ENCODE measurements at regions not wholly inside any gene's neighbourhood (a gene's known extent, or its start where the extent isn't known, plus 50 kb on each side); places are given as distances from the start of the nearest gene placed in this dataset.
"Not testable (repeated sequence)": the region's sequence is repeated elsewhere in the genome, so short reads cannot be mapped to it uniquely, and the experiment has no call there.

DNA sequence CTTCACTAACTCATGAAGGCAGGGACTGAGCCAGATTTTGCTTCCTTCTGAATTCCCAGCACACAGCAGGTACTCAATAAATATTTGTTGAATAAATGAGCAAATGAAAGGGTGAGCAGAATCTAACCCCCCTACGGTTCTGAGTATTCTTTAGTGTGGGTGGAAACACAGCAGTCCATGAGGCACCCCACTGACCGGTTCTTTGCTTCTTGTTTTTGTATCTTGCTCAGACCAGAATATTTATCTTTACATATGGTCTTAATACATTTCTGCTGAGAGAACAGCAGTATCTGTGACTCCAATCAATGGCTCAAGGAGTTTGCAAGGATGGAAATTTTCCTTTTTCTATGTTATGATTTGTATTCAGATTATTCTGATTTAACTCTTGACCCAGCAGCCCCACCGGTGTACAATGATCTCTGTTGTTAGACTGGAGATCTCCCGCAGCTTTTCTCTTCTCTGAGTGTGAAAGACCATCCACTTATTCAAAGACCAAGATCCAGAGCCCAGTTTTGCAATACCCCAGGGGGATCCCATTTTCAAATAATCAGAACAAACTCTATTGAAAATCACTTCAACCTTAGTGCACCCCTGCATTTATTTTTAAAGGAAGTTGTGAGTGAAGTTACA lies 506.5 kb upstream of the TNP1 start:
- no peak for DNase-seq (ENCODE audit: low spot score)

DNA sequence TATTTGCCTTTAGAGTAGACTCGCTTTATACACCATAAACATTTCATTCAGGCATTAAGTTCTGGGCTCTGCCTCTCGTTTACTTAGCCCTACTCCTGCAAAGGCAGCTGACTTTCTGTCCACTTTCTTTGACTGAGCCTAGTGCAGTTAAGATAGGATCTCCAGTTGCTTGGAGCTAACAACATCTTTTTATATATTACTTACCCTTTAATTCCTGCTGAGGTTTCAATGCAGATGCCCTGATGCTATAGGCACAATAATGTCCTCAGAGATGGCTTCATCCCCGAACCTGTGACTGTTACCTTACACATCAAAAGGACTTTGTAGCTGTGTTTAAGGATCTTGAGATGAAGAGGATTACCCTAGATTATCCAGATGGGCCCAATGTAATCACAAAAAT lies 505.8 kb upstream of the TNP1 start:
- no peak for DNase-seq (ENCODE audit: low spot score)

DNA sequence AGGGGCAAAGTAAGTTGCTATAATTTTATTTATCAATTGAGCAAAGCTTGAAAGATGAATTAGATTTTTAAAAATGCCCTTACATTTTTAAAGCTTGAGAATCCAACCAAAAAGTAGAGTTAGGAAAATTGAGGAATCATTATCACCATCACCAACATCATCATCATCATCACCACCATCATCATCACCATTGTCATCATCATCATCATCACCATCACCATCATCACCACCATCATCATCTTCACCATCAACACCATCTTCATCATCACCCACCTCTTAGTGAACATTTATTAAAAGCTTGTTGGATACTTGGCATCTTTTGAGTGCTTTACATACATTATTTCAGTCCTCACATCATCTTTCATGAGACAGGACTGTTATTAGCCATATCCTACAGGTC lies 504.4 kb upstream of the TNP1 start:
- DNase-seq (ENCODE audit: low spot score) = no peak

DNA sequence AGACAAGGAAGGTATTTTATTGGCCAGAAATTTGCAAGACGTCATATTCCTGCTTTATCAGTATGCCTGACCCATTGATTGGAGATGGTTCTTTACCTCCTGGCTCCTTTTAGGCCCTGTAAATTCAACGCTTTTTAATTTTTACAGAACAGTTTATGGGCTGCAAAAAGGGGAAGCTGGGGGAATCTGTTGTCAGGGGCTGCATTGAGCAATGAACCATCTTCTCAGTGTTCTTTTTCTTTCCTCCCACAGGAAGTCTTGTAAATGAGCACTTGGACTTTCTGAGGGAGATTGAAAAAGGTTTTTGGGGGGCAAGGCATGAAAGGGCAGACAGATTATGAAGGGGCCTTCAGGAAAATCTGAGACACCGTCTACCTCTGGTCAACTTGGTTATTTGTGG lies 503.6 kb upstream of the TNP1 start:
- no peak for DNase-seq (ENCODE audit: low spot score)

DNA sequence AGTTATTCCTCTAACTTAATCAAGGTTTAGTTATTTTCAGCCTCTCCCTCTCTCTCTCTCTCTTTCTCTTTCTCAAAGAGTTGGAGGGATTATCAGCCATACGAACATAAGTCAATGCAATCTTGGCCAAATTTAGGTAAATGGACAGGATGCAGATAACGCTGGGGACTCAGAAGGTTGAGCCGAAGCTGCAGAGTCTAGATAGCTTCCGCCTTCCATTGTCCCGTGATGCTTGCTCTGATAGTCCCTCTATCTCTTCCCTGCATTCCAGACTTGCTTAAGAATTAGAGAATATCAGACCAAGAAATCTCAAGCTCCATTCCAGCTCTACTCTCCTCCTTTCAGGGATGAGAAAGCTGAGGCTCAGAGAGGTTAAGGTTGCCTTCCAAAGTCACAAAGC lies 502.8 kb upstream of the TNP1 start:
- DNase-seq (ENCODE audit: low spot score) = no peak

DNA sequence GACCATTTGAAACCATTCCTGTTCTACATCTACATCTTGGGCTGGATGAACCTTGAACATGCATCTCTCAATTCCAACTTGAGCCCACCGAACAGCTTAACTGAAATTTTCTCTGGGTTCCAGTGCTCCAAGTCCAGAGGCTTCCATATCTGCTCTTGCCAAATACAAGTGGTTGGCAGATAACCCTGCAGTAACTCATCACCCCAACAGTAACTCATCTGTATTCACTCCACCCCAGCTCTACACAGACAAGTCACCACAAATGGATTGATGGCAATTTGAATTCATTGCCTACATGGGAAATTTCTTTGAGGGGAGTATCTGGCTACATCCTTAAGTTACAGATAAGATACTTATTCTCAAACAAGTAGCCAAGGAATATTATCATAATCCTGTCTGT lies 502.4 kb upstream of the TNP1 start:
- DNase-seq (ENCODE audit: low spot score) = no peak

DNA sequence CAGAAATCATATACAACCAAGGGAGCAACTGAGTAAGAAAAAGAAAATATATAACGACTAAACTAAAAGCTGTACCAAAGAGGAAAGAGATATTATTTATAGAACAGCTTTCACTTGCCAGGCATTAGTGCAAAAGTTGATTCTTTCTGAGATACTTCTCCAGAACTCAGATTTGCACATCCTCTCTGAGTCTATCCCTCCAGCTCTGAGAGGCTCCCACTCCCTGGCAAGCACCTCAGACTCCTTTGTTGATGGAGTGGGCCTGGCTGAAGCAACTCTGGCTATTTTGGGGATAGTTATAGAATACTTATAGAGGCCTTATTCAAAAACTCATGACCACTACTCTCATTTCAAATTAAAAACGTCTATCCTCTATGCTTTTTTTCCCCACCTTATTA lies 501.6 kb upstream of the TNP1 start:
- DNase-seq (ENCODE audit: low spot score) = no peak

DNA sequence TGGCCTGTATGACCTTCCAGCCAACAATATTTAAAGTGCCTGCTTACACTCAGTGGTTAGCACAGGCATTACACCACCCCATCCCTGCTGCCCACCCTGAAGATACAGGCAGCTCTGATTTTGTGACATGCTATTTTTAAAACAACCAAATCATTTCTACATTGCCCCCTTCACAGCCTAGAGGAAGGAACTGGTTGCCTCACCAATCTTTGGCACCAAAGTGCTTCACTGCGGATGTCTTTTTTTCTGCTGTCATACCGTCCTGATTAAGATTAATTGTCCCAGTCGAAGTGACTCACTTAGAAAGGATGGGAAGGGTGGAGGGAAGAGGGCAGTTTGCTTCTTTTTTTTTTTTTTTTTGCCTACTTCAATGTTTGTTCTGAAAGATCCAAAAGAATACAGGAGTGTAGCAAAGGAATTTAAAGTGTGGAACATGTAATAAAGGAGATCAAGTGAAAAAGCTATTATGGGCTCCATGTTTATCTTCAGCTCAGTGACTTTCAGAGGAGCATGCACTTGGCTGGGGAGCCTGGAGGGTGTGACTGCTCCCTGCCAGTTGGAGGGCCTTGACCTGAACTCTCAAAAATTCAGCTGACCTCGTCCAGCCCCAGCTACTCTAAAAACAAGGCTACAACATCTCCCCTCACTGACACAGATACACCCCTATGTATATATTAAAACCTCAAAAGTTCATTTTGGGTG lies 501.1 kb upstream of the TNP1 start:
- no peak for DNase-seq (ENCODE audit: low spot score)

DNA sequence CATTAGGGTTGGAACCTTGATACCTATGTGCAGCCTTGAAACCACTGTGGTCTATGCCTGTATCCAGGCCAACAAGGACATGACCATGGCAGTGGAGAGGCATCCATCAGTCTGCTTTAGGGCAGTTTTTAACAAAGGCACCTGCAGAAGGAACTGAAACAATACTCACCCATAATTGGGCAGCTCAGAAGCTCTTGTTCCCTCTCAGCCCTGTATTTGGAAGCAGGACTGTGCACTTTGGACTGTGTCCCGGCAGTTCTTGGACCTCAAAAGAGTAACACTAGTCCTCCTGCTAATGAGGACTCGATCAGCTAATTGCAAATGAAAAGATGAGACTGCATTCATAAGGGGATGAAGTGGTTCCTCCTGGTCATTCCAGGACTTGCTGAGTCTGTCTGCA lies 500.2 kb upstream of the TNP1 start:
- DNase-seq (ENCODE audit: low spot score) = no peak

DNA sequence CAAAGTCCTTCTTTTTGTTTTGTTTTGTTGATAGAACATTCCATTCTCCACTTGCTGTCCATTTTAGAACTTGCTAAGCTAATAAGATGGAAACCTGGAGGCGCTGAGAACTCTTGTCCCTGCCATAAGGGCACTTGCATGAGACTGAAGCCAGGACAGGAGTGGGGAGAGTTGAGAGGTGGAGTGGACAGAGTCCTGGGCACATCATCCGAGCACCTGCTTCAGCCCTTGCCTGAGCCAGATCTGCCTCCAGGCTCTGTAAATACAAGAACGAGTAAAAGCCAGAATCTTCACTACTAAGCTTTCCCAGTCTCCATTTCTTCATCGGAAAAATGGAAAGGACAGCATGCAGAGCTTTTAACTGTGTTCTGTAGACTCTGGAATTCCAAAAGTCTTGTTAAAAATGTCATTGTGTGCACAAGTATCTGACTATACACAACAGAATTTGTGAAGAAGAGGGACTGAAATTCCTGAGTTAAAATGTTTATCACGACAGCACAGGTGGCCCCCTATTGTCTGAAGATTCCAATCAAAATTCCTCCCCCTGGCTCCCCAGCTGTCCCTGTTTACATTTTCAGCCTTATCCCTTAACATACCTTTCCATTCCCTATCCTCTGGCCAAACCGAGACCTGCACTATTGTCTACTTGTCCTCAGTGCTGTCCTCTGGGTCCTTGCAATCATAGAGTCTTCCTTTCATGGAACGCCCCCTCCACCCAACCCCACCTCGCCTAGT lies 498.2 kb upstream of the TNP1 start:
- no peak for DNase-seq (ENCODE audit: low spot score)

DNA sequence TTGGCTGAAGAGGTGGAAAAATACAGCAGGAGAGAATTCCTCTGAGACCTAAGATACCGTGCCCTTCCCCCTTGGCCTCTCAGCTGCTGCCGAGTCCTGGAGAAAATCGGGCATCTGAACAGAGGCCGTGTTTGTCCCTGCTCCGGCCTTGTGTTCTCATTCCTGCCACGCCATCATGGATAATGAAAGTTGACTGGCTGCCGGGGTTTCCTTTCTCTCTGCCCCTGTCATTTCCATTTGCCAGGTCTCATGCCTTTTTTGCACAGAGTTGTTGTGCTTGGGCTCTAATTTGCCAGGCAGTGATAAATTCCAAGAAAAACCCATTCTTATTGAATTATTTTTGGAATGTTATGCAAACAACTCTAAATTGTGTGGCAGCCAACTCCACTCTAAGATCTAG lies 496.9 kb upstream of the TNP1 start:
- no peak for DNase-seq (ENCODE audit: low spot score)

DNA sequence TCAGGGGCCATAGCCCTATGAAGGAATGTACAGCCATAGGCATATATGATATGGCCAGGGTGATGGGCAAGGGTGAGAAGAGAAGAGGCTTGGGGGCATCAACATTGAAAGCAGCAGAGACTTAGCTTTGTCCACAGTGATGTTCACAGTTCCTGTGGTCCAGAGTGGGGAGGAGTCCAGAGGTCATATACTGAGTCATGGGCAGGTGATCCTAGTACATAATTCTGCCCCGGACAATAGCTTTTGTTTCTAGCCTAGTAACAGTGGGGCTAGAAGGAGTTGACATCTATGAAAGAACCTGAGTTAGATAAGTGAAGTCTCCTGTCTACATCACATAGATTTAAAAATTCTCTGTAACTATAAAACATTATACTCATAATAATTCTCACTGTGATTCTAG lies 496.3 kb upstream of the TNP1 start:
- DNase-seq (ENCODE audit: low spot score) = no peak

DNA sequence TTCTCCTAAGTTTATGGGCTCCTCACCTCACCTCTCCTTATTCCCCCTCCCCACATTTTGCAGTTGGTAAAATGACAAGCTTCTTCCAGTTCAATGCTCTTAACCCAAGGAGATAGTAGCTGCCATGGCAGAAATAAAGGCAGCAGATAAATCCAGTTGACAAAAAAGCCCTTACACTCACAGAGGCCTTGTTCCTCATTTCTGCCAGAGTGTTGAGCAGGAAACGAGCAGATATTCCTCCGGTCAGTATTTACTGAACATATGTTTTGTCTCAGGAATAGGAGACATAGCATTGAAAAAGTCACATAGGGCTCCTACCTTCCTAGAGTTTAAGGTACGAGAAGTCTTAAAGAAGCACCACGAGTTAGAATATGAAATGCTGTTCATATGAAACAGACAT lies 493.7 kb upstream of the TNP1 start:
- no peak for DNase-seq (ENCODE audit: low spot score)

DNA sequence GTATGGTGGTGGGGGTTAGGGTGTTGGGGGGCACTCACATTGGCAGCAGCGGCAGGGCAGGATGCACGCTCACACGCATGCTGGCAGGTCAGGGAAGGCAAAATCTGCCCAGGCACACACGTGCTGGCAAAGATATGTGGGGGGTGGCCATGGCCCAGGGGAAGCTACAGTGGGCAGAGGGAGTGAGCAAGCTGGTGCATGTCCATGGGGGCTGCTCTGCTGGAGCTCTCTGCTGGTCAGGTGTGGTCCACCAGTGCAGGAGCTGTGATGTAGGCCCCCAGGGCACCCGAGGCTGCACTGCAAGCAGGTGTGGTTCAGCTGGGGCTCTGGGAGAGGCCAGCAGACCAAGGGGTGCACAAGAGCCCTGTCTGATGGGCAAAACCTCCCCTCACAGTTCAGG lies 491.5 kb upstream of the TNP1 start:
- DNase-seq (ENCODE audit: low spot score) = no peak

DNA sequence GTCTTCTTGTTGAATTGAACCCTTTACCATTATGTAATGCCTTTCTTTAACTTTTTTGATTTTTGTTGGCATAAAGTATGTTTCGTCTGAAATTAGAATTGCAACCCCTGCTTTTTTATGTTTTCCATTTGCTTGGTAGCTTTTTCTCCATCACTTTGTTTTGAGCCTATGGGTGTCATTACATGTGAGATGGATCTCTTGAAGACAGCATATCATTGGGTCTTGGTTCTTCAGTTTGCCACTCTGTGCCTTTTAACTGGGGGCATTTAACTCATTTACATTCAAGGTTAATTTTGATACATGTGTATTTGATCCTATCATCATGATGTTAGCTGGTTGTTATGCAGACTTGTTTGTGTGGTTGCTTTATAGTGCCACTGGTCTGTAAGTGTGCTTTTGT lies 489.4 kb upstream of the TNP1 start:
- DNase-seq (ENCODE audit: low spot score) = no peak

DNA sequence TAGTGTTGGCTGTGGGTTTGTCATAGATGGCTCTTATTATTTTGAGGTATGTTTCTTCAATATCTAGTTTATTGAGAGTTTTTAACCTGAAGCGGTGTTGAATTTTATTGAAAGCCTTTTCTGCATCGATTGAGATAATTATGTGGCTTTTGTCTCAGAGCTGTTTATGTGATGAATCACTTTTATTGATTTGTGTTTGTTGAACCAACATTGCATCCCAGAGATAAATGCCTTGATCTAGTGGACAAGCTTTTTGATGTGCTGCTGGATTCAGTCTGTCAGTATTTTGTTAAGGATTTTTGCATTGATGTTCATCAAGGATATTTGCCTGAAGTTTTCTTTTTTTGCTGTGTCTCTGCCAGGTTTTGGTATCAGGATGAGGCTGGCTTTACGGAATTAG lies 487.8 kb upstream of the TNP1 start:
- DNase-seq (ENCODE audit: low spot score) = not testable (repeated sequence)

DNA sequence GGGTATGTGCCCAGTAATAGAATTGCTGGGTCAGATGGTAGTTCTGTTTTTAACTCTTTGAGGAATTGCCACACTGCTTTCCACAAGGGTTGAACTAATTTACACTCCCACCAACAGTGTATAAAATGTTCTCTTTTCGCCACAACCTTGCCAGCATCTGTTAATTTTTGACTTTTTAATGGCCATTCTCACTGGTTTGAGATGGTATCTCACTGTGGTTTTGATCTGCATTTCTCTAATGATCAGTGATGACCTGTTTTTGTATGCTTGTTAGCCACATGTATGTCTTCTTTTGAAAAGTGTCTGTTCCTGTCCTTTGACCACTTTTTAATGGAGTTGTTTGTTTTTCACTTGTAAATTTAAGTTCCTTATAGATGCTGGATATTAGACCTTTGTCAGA lies 486.2 kb upstream of the TNP1 start:
- DNase-seq (ENCODE audit: low spot score) = not testable (repeated sequence)

DNA sequence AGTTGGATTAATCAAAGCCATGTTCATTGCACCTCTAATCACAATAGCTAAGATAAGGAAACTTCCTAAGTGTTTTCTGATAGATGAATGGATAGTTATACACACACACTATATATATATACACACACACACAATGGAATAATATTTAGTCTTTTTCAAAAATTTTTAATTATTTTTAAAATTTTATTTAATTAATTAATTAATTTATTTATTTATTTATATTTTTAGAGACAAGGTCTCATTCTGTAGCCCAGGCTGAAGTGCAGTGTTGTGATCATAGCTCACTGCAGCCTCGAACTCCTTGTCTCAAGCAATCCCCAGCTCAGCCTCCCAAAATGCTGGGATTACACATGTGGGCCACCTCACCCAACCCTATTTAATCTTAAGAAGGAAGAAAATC lies 481.0 kb upstream of the TNP1 start:
- DNase-seq (ENCODE audit: low spot score) = no peak

DNA sequence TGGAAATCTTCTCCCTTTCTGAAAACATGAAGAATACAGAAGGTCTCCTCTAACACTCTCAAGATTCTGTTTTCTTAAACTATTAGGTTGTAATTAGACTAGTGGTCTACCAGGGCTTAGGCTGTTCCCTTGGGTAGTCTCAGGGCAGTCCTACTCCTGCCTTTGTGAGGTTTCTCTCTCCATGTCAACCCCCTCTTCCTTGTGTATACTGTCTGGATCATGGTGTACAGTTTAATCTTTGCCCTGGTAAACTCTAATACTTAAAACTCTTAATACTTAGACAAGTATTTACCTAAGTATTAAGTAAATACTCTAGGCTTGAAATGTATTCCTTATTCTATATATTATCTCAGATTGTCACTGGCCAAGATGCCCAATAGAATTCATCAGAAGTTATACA lies 480.3 kb upstream of the TNP1 start:
- DNase-seq (ENCODE audit: low spot score) = no peak

DNA sequence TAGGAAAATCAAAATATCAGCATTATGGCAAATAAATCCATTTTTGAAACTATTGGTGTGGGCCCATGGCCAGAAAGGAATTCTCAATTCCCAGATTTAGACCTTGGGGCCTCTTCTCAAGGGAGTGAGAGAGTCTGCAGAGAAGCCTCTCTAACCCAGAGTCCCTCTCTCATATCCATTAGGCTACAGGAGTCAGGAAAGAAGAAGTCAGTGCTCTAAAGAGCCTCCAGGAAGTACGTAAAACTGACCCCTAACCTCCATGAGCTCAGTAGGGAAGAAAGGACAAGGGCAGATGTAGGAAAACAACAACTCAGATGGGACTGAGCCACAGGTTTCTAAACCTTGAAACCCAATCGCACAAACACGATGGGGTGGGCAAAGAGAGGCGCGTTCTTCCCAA lies 479.9 kb upstream of the TNP1 start:
- DNase-seq (ENCODE audit: low spot score) = no peak

DNA sequence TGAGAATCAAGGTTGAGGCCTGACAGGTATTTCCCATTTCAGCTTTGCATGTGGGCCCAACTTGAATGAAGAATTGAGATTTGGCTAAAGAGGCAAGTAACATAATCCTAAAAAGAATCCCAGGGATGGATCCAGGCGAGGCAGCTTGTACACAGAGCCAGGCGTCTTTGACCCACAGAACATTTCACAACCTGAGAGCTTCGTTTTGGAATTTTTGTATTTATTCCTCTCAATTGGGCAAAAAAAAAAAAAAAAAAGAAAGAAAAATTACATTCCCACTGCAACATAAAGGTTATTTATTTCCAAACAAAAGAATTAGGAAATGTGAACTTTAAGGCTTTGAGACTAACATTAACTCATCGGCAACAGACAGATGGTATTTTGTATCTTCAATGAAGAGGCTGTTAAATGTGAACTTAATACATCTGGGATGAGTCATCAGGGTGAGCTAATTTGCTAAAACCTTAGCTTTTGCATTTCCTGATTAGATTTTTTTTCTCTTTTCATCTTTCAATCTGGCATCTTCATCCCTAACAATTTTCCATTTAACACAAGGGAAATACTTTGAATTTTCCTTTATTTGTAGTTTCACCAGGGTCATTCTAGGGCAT lies 478.5 kb upstream of the TNP1 start:
- no peak for DNase-seq (ENCODE audit: low spot score)

DNA sequence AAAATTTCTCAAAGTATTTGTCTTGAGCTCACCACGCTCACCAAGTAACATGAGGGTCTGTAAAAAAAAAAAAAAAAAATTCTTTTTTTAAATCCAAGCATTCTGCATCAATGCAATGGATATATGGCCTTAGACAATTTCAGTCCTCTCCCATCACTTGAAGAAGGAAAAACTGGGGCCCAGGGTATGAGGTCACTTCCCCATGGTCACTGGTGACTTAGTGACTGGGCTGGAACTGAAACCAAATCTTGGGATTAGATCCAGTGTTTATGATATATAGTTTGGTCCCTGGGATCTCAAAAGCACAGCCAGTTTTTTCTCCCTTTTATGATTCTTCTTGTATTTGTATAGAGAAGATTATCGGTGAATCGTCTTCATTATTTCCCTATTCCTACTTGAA lies 477.9 kb upstream of the TNP1 start:
- no peak for DNase-seq (ENCODE audit: low spot score)

DNA sequence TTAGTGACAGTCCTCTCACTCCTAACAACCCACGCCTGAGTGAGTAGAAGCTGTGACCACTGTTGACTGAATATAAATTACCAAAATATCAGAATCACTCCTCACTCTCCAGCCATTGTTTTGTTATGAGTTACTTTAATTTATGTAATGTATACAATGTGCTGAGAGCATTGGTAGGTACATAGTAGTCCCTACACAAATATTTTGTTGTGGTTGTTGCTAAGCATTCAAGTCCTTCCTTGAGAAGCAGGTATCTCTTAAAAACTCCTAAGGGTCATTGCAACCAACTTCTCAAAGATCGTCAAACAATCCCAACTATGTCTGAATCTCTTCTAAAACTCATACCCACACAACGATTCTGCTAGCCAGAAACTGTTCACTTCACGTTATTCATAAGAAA lies 476.8 kb upstream of the TNP1 start:
- DNase-seq (ENCODE audit: low spot score) = no peak
